ENCODE measurements at regions not wholly inside any gene's neighbourhood (a gene's known extent, or its start where the extent isn't known, plus 50 kb on each side); places are given as distances from the start of the nearest gene placed in this dataset.

GRCh38 chr20:1707588-1708449 is 50.2 kb upstream of the SIRPG start:
- DNase-seq, result no peak

Data from NCI-H510A treated with DMSO at 0.1 percent for 48 hours (cell line).